ENCODE measurements at regions not wholly inside any gene's neighbourhood (a gene's known extent, or its start where the extent isn't known, plus 50 kb on each side); places are given as distances from the start of the nearest gene placed in this dataset.

GRCh38 chr20:57774951-57775350 is 65.1 kb upstream of the PMEPA1 start:
- TF ChIP-seq POLR2A (IDR thresholded peaks at IDR 0.05), result no peak
- TF ChIP-seq, protein P1, sequence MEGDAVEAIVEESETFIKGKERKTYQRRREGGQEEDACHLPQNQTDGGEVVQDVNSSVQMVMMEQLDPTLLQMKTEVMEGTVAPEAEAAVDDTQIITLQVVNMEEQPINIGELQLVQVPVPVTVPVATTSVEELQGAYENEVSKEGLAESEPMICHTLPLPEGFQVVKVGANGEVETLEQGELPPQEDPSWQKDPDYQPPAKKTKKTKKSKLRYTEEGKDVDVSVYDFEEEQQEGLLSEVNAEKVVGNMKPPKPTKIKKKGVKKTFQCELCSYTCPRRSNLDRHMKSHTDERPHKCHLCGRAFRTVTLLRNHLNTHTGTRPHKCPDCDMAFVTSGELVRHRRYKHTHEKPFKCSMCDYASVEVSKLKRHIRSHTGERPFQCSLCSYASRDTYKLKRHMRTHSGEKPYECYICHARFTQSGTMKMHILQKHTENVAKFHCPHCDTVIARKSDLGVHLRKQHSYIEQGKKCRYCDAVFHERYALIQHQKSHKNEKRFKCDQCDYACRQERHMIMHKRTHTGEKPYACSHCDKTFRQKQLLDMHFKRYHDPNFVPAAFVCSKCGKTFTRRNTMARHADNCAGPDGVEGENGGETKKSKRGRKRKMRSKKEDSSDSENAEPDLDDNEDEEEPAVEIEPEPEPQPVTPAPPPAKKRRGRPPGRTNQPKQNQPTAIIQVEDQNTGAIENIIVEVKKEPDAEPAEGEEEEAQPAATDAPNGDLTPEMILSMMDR (IDR thresholded peaks at IDR 0.05), result no peak
